Tibial artery (tissue), 4 donors: ENCODE measurements at regions not wholly inside any gene's neighbourhood (a gene's known extent, or its start where the extent isn't known, plus 50 kb on each side); places are given as distances from the start of the nearest gene placed in this dataset.

Experiments used
- DNase-seq, 2 donors: peaks; one replicate each; pipeline ENCODE4 v3.0.0-alpha.2; 2019
- H3K27ac ChIP-seq, 2 donors: fragments of 200-600 bp; sonication (generic) in 1 of 2; 1 replicate in 1 of 2; 2 replicates in 1 of 2; pipeline ENCODE4 v1.5.1; 2018 to 2019; ENCODE audit warnings: mild to moderate bottlenecking in 1 of 2
- H3K27me3 ChIP-seq, 2 donors: fragments of 200-600 bp; sonication (generic) in 1 of 2; one replicate each; pipeline versions ENCODE4 v1.5.1 to v1.6.0; 2016 to 2019
- H3K36me3 ChIP-seq, 3 donors: fragments of 200-600 bp; sonication (generic) in 2 of 3; one replicate each; pipeline ENCODE4 v1.5.1; 2016 to 2019; ENCODE audit warnings: mild to moderate bottlenecking in 2 of 3
- H3K4me1 ChIP-seq, 4 donors: fragments of 200-600 bp; sonication (generic) in 2 of 4; 1 replicate in 3 of 4; 2 replicates in 1 of 4; pipeline ENCODE4 v1.5.1; 2016 to 2019
- H3K4me3 ChIP-seq, 2 donors: fragments of 200-600 bp; sonication (generic) in 1 of 2; 1 replicate in 1 of 2; 2 replicates in 1 of 2; pipeline ENCODE4 v1.5.1; 2018 to 2019; ENCODE audit warnings: mild to moderate bottlenecking in 2 of 2
- H3K9me3 ChIP-seq, 3 donors: fragments of 200-600 bp; sonication (generic) in 1 of 3; one replicate each; pipeline ENCODE4 v1.5.1; 2016 to 2019
- intact Hi-C: fragments of 100-400 bp; cut with DNase I; formaldehyde crosslinking; loops from one replicate; pipeline ENCODE4 v1.15.0; 2023; ENCODE audit warnings: low total_unique reads
- TF ChIP-seq, protein P1 (sequence below), 2 experiments: fragments of 200-600 bp in 1 of 2; fragments of 450-650 bp in 1 of 2; IDR thresholded peaks; one replicate each; pipeline ENCODE4 v1.5.1; 2017 to 2019; ENCODE audit warnings: antibody characterized with exemption in 2 of 2, mild to moderate bottlenecking in 1 of 2, moderate library complexity in 1 of 2

DNA sequence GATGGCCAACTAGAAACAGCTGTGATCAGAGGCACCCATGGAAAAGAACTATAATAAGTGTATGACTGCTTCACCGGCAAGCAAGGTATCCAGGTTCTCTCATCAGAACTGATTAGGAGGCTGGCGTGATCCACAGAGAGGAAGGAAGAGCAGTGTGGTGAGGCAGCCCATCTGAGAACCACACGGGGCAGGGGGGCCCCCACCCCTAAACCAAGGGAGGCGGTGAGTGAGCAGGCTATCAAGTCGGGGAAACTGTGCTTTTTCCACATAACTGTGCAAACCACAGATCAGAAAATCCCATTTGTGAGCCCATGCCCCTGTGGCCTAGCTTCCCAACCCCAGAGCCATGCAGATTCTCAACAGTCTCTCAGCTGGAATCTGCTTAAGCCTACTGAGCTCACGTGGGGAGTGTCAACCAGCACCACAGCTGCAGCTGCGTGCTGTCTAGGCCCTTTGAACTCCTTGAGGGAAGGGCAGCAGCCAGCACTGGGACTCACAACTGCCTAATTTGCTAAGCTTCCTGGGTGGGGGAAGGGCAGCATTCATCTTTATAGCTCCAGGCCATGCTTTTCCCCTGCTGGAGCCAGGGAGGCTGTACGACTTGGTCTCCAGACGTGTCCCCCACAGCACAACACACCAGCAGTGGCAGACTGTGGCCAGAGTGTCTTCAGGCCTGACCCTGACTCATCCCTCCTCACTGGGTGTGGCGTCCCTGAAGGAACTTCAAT is 444.4 kb upstream of the ATP2B1 start:
- no peaks in the 10 kb centered on the region for H3K4me1 ChIP-seq
- TF ChIP-seq, protein P1, sequence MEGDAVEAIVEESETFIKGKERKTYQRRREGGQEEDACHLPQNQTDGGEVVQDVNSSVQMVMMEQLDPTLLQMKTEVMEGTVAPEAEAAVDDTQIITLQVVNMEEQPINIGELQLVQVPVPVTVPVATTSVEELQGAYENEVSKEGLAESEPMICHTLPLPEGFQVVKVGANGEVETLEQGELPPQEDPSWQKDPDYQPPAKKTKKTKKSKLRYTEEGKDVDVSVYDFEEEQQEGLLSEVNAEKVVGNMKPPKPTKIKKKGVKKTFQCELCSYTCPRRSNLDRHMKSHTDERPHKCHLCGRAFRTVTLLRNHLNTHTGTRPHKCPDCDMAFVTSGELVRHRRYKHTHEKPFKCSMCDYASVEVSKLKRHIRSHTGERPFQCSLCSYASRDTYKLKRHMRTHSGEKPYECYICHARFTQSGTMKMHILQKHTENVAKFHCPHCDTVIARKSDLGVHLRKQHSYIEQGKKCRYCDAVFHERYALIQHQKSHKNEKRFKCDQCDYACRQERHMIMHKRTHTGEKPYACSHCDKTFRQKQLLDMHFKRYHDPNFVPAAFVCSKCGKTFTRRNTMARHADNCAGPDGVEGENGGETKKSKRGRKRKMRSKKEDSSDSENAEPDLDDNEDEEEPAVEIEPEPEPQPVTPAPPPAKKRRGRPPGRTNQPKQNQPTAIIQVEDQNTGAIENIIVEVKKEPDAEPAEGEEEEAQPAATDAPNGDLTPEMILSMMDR (IDR thresholded peaks at IDR 0.05): no peak
- intact Hi-C loops: no loop called here
- H3K27ac ChIP-seq: no peak overlapping the region
- H3K9me3 ChIP-seq: no peaks in the 10 kb centered on the region
- no peaks in the 10 kb centered on the region for H3K36me3 ChIP-seq
- no peak for DNase-seq
- H3K27me3 ChIP-seq: no peaks in the 10 kb centered on the region
- no peak overlapping the region for H3K4me3 ChIP-seq

DNA sequence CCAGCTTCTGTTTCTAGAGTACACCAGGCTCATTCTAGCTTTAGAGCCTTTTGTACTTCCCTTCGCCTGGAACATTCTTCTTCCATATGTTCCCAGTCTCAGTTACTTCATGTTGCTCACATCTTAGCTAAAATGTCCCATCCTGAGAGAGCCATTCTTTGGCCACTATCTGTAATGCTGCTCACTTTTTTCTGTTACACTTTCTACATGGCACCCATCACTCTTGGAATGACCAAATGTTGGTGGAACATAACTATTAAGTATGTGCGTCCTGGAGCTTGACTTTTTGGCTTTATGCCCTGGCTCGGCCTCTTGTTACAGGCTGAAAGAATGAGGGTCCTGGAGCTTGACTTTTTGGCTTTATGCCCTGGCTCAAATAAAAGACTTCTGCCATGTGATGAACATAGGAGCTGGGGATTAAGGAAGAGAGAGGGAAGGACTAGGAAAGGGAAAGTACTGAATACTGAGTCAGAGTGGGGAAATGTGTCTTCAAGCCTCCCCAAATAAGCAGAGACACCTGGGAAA is 442.9 kb upstream of the ATP2B1 start:
- TF ChIP-seq, protein P1 (IDR thresholded peaks at IDR 0.05): no peak
- H3K27ac ChIP-seq: no peak overlapping the region

DNA sequence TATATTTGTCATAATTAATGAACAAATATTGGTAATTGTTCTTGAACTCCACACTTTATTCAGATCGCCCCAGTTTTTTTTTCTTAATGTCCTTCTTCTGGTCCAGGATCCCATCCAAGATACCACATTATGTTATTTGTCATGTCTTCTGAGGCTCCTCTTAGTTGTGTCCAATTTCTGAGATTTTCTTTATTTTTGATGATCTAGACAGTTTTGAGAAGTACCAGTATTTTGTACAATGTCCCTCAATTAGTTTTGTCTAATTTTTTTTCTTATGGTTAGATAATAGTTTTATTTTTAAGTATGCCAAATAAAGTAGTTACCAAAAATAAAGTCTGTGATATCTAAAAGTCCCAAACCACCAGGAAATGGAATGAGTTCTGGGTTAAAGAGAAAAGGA is 440.8 kb upstream of the ATP2B1 start:
- no peak overlapping the region for H3K27ac ChIP-seq
- H3K27me3 ChIP-seq: no peaks in the 10 kb centered on the region
- H3K9me3 ChIP-seq: no peaks in the 10 kb centered on the region
- no peaks in the 10 kb centered on the region for H3K4me1 ChIP-seq
- no peak for DNase-seq
- TF ChIP-seq, protein P1 (IDR thresholded peaks at IDR 0.05): no peak
- H3K36me3 ChIP-seq: no peaks in the 10 kb centered on the region
- H3K4me3 ChIP-seq: no peak overlapping the region
- intact Hi-C loops: no loop called here

More for the DNA sequence above, 442.9 kb upstream of the ATP2B1 start:
- Histone ChIP-seq H3K27me3 (no peaks in the 10 kb centered on the region), H3K36me3 (no peaks in the 10 kb centered on the region), H3K9me3 (no peaks in the 10 kb centered on the region), H3K4me3 (no peak overlapping the region), H3K4me1 (no peaks in the 10 kb centered on the region)
- intact Hi-C loops: no loop called here
- no peak for DNase-seq

DNA sequence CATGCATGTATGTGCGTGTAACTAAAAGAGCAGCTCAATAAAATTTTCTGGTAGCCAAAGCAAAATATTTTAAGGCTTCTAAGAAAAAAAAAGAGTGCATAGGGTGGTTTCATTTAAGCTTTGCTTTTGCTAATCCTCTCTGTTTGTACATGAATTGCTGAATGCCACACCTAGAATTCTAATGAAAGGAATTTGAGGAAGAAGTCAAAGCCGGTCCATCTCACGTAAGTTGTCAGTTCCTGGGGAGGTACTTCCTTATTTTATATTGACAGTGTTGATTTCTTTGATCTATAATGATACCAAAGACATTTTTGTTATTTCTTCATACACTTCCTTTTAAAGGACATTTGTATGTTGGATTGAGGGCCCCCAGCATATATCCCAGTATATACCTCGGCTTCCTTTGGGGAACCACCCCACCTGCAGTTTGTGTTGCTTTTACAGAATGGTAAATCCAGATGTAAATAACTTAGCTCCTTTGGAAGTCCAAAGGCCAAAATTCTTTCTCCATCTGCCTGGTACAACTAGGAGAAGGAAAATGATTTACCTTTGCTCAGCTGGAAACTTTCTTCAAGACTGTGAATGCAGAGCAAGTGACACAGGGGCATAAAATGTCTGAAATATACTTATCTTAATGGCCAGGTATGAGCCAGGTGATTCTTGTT is 420.9 kb upstream of the ATP2B1 start:
- no peak for DNase-seq
- Histone ChIP-seq H3K9me3 (no peaks in the 10 kb centered on the region), H3K27me3 (no peaks in the 10 kb centered on the region), H3K4me3 (no peak overlapping the region), H3K36me3 (no peaks in the 10 kb centered on the region), H3K27ac (no peak overlapping the region), H3K4me1 (no peaks in the 10 kb centered on the region)
- TF ChIP-seq, protein P1 (IDR thresholded peaks at IDR 0.05): no peak
- intact Hi-C loops: no loop called here

DNA sequence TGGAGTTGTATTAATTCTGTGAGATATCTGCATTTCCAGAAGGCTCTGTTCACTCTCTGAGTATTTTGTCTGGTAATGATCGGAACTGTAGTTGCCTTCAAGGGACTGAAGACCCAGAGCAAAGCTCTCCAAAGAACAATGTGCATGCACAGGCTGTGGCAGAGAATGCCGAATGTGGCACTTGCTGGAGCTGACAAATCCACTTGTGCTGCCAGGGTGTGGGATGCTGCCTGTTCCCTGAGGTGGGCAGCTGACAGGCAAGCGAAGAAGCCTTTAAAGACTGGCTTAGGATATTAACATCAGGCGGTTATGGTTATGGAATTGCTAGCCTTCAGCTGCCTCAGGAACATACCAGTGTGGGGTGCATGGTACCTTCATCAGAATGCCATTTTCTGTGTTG is 419.9 kb upstream of the ATP2B1 start:
- TF ChIP-seq, protein P1 (IDR thresholded peaks at IDR 0.05): no peak

More for the DNA sequence above, 419.9 kb upstream of the ATP2B1 start:
- intact Hi-C loops: no loop called here
- Histone ChIP-seq H3K9me3 (no peaks in the 10 kb centered on the region), H3K4me1 (no peaks in the 10 kb centered on the region), H3K4me3 (no peak overlapping the region), H3K27ac (no peak overlapping the region), H3K27me3 (no peaks in the 10 kb centered on the region), H3K36me3 (no peaks in the 10 kb centered on the region)
- DNase-seq: no peak
